Stimulated activated CD8-positive, alpha-beta memory T cell treated with anti-CD3 and anti-CD28 coated beads, Interleukin-2, amount 100 ng/mL, for 1 hour (primary cell): ENCODE measurements at regions not wholly inside any gene's neighbourhood (a gene's known extent, or its start where the extent isn't known, plus 50 kb on each side); places are given as distances from the start of the nearest gene placed in this dataset.
"Not testable (repeated sequence)": the region's sequence is repeated elsewhere in the genome, so short reads cannot be mapped to it uniquely, and the experiment has no call there.

Experiments
- DNase-seq, 2 donors: peaks; one replicate each; pipeline ENCODE4 v3.0.0-alpha.2; 2020; ENCODE audit warnings: low read depth in 2 of 2

GRCh38 chr3:157857440-157857839, 248.8 kb downstream of the SHOX2 start:
- DNase-seq: no peak

DNA sequence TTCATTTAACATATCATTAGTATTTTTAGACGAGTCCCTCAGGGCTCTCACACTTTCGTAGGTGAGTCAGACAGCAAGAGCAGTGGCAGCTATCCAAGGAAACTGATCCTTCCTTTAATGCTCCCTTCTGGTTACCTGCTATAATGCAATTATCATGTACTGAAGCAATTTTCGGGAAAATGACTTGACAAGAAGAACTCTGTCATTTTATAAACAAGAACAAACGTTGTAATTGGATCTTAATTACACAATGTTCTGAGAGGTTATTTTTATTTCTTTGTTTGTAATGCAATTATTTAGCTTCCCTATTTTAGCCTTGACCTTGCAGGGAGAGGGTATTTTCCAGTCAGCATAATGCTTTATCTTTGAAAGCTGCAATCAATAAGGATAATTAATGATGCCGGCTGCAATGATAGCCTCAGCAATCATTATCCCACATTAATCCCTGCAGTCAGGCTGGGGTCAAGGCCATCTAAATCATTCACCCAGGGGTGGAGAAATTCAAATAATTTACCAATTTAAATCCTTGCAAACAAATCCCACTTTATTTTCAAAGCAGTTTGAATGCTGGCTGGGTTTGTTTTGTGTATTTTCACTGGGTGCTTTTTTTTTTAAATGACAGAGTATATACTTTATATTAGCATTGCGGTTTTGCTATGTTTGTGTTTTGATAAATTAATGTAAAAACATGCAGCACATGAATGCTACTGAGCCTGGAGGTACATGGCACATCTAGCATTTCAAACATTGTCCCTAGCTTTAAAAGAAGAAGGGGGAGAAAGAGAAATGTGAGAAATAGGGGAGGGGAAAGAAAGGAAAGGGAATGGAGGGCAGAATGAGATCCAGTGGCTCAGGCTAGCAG, 249.9 kb downstream of the SHOX2 start:
- DNase-seq: no peak

GRCh38 chr3:157845839-157846238, 260.4 kb downstream of the SHOX2 start:
- not testable (repeated sequence) for DNase-seq

GRCh38 chr3:157844800-157845565, 261.2 kb downstream of the SHOX2 start:
- DNase-seq: no peak

GRCh38 chr3:157844216-157844615, 262.0 kb downstream of the SHOX2 start:
- no peak for DNase-seq

- DNase-seq: no peak
Measured at GRCh38 chr3:157841029-157841428, 265.2 kb downstream of the SHOX2 start.

GRCh38 chr3:157840564-157840963, 265.7 kb downstream of the SHOX2 start:
- DNase-seq: no peak

- DNase-seq: no peak
Measured at GRCh38 chr3:157838457-157838856, 267.8 kb downstream of the SHOX2 start.

DNA sequence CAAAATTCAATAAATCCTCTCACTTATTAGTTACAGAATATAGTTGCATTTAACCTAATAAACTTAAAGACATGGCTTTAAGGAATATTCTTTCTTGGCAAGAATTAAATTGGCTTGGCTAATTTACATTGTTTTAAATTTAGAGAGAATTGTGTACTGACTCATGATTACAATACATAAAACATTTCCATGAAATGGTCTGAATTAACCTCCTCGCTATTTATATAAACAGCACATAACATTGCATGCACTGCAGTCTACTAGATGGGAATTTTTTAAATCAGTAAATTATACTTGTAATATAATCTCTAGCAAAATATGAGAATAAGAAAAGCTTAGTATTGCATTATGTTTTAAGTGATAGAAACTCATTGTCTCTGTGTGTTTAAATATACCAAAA, 268.9 kb downstream of the SHOX2 start:
- no peak for DNase-seq

DNA sequence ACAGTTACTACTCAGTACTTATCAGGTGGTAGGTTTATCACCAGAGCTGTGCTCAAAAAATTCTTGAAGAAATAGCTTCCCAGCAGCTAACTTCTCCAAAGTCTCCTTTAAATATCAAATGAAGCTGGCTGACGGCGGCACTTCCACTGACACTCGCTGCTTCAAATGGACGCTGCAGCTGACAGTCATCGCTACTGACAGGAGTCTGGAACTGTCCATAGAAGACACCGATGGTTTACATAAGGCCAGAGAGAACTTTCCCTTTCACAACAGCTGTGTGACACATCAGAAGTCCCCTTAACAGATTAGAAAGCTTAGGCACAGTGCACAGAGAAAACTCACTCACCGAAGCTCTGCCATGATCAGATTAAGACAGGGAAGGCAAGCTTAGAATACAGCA, 270.2 kb downstream of the SHOX2 start:
- no peak for DNase-seq

DNA sequence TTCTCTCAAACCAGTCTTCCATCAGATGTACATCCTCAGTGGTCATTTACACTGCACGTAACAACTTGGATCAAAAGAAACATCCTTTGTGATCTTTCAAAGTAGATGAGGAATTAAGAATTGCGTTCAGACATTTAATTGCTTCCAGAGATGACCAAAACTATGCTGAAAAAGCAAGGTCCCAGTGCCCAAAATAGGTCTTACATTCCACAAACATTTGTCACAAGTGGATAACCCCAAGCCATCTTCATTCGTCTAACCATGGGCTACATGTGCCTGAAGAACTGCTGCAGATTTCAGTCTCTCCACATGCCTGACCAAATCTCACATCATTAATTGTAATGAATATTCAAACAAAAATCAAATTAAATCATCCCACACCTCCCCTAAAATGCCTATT, 273.6 kb downstream of the SHOX2 start:
- no peak for DNase-seq

DNA sequence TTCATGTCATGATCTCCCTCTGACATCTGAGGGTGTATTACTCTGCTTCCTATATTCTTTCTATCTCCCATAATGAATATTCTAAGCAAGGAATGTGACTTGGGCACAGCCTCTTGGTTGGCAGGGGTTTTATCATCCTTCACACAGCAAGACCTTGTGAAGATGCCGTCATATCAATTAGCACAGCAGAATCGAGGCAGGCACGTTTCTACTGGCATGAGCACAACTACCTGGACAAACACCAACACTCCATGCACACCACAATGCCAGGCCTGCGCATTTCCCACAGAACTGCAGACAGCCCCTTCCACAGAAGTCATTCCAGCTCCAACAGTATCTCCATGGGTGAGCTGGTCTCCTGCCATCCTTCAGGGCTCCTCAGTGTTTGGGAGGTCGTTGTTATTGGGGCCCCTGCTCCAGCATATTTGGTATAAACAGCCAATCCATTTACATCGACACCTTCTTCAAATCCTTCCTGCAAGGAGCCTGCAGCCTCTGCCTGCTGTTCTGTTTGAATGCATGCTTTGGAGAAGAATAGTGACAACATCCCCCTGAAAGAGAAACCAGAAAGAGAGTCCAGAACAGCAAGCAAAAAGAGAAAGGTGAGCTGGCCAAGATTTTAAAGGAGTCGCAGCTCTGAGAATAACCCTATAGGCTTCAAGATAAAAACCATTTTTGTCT, 275.5 kb downstream of the SHOX2 start:
- DNase-seq: no peak

DNA sequence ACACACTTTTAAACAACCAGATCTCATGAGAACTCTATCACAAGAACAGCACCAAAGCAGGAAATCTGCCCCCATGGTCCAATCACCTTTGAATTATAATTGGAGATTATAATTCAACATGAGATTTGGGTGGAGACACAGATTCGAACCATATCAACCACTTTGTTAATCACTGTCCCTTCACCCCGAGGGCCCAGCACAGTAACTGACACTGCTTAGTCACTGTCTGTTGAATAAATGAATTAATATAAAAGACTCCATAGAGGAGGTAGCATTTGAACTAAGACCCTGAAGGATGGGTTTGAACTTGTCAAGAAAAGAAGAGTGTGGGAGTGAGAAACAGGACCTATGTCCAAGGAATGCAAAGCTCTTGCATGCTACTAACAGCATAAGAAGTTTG, 276.4 kb downstream of the SHOX2 start:
- DNase-seq: no peak

GRCh38 chr3:157824281-157824680, 281.9 kb downstream of the SHOX2 start:
- no peak for DNase-seq

- no peak for DNase-seq
Measured at GRCh38 chr3:157823050-157823449, 283.2 kb downstream of the SHOX2 start.

GRCh38 chr3:157820157-157820517, 286.1 kb downstream of the SHOX2 start:
- DNase-seq: no peak

GRCh38 chr3:157819270-157820156, 286.7 kb downstream of the SHOX2 start:
- no peak for DNase-seq

DNA sequence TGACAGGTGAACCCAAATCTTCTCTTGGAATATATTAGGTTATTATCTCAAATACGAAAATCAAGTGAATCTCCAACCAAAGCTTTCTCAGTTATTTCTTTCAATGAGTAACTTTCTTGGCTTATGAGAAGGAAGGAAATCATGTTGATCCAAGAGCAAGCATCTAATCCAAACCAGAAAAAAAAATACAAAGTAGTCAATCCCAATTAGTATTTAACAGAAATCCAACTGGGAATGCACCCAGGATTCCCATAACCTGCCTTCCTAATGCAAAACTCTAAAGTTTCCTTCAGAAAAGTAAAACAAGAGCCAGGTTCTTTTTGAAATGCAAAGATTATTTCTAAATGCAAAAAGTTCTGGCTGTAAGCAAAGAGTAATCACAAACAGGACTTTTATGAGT, 289.3 kb downstream of the SHOX2 start:
- DNase-seq: no peak

DNA sequence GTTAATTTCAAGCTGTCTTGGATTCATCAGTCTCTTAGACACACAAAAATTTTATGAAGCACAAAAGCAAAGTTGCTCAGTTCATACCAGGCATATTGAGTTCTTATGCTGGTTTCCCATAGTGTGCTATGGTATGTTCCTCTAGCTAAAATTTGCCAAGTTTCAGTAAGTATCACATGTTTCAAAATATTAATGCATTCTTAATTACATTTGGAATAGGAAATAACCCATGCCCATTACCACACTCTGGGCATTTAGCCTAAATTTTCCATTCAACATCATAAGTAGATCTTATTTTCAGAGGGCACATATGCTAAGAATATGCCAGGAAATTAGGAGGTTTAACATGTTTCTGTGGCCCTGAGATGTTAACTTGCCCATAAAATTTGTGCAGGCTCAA, 289.9 kb downstream of the SHOX2 start:
- DNase-seq: no peak

GRCh38 chr3:157815739-157816138, 290.5 kb downstream of the SHOX2 start:
- DNase-seq: no peak

- DNase-seq: no peak
Measured at GRCh38 chr3:157810924-157811718, 295.1 kb downstream of the SHOX2 start.
